Thyroid gland (tissue), 4 donors: ENCODE measurements at regions not wholly inside any gene's neighbourhood (a gene's known extent, or its start where the extent isn't known, plus 50 kb on each side); places are given as distances from the start of the nearest gene placed in this dataset.

Experiments
- POLR2A ChIP-seq, 2 donors: fragments of 450-650 bp; IDR thresholded peaks; one replicate each; pipeline ENCODE4 v1.6.1; 2017; ENCODE audit warnings: antibody characterized with exemption in 2 of 2, mild to moderate bottlenecking in 2 of 2, moderate library complexity in 1 of 2
- TF ChIP-seq, protein P1 (sequence below), 6 experiments: fragments of 200-600 bp in 3 of 6; fragments of 450-650 bp in 3 of 6; sonication (generic) in 3 of 6; IDR thresholded peaks; one replicate each; pipeline ENCODE4 v1.5.1; 2016 to 2019; ENCODE audit warnings: antibody characterized with exemption in 6 of 6, mild to moderate bottlenecking in 2 of 6, inconsistent platforms in 1 of 6, moderate library complexity in 1 of 6

DNA sequence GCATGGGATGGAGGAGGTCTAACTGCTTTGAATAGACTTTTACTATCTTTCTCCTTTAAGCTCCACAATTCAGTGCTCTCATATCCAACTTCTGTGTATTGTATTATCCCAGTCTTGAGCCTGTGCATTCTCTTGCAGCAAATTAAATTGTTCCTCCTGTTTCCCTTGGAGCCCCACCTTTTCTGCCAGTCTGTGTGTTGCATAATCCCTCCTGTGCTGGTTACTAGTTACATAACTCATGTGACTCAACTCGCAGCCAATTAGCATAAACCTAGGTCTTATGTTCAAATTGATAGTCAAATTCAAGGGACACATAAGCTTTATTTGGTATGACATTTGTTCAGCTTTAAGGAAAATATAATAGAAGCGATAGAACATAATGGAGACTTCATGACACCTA lies 1863.5 kb downstream of the MRPL39 start:
- TF ChIP-seq, protein P1, sequence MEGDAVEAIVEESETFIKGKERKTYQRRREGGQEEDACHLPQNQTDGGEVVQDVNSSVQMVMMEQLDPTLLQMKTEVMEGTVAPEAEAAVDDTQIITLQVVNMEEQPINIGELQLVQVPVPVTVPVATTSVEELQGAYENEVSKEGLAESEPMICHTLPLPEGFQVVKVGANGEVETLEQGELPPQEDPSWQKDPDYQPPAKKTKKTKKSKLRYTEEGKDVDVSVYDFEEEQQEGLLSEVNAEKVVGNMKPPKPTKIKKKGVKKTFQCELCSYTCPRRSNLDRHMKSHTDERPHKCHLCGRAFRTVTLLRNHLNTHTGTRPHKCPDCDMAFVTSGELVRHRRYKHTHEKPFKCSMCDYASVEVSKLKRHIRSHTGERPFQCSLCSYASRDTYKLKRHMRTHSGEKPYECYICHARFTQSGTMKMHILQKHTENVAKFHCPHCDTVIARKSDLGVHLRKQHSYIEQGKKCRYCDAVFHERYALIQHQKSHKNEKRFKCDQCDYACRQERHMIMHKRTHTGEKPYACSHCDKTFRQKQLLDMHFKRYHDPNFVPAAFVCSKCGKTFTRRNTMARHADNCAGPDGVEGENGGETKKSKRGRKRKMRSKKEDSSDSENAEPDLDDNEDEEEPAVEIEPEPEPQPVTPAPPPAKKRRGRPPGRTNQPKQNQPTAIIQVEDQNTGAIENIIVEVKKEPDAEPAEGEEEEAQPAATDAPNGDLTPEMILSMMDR (IDR thresholded peaks at IDR 0.05): no peak
- no peak for TF ChIP-seq POLR2A (IDR thresholded peaks at IDR 0.05)
